A549 (cell line): ENCODE measurements at regions not wholly inside any gene's neighbourhood (a gene's known extent, or its start where the extent isn't known, plus 50 kb on each side); places are given as distances from the start of the nearest gene placed in this dataset.

Source experiments
- CBX8 ChIP-seq: fragments of 200-600 bp; sonication (generic); IDR thresholded peaks from 2 replicates; pipeline ENCODE4 v1.6.1; 2016
- FOSL2 ChIP-seq, 2 experiments: fragments of 450-650 bp in 1 of 2; fragments of >200 bp in 1 of 2; sonication (Bioruptor Twin) in 1 of 2; formaldehyde crosslinking; IDR thresholded peaks; 2 replicates each; pipeline versions ENCODE4 v1.5.0 to v1.6.1; 2016 to 2020; ENCODE audit warnings: mild to moderate bottlenecking in 1 of 2, moderate library complexity in 1 of 2
- MYC ChIP-seq: IDR thresholded peaks from 2 replicates; pipeline ENCODE4 v1.6.1; 2012; ENCODE audit warnings: mild to moderate bottlenecking, inconsistent platforms, low read length, improper control_type of control experiment, borderline replicate concordance
- TF ChIP-seq, protein P1 (sequence below): fragments of >200 bp; sonication (Bioruptor Twin); formaldehyde crosslinking; IDR thresholded peaks from 3 replicates; pipeline ENCODE4 v1.5.1; 2016

DNA sequence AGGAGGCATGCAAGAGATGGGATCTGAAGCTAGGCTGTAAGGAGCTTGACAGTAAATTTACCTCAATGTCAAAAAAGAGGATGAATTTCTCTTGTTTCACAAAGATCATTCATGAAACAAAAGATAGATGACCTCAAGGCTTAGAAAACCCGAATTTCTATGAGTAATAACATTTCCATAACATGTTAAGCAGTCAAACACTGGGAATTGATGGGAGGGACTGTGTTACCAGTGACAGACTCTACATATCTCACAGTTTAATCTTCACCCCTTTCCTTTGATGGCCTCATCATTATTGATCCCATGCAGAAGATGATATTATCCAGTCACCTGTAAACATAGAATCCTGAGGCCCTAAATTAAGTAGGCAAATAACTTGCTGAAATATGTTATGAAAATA is 53.5 kb upstream of the VGLL3 start:
- no peak for TF ChIP-seq CBX8
- TF ChIP-seq, protein P1, sequence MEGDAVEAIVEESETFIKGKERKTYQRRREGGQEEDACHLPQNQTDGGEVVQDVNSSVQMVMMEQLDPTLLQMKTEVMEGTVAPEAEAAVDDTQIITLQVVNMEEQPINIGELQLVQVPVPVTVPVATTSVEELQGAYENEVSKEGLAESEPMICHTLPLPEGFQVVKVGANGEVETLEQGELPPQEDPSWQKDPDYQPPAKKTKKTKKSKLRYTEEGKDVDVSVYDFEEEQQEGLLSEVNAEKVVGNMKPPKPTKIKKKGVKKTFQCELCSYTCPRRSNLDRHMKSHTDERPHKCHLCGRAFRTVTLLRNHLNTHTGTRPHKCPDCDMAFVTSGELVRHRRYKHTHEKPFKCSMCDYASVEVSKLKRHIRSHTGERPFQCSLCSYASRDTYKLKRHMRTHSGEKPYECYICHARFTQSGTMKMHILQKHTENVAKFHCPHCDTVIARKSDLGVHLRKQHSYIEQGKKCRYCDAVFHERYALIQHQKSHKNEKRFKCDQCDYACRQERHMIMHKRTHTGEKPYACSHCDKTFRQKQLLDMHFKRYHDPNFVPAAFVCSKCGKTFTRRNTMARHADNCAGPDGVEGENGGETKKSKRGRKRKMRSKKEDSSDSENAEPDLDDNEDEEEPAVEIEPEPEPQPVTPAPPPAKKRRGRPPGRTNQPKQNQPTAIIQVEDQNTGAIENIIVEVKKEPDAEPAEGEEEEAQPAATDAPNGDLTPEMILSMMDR, result no peak
- no peak for TF ChIP-seq FOSL2 (IDR thresholded peaks at IDR 0.05)
- TF ChIP-seq FOSL2 (CRISPR knock-in tag; IDR thresholded peaks at IDR 0.05), result no peak
- no peak for TF ChIP-seq MYC
